ENCODE measurements at regions not wholly inside any gene's neighbourhood (a gene's known extent, or its start where the extent isn't known, plus 50 kb on each side); places are given as distances from the start of the nearest gene placed in this dataset.

- peak; percentile 2 for DNase-seq
- Histone ChIP-seq H3F3A (ENCODE audit: insufficient read depth, low read length) (no peaks in the 10 kb centered on the region), H2AFZ (ENCODE audit: low read length) (no peak overlapping the region), H3K27ac (ENCODE audit: low read length) (no peak overlapping the region), H3K9me2 (replicated peaks; ENCODE audit: insufficient read depth, low read length) (no peaks in the 10 kb centered on the region), H3K4me1 (ENCODE audit: low read length) (no peaks in the 10 kb centered on the region), H3K36me3 (replicated peaks; ENCODE audit: insufficient read depth, low read length) (no peaks in the 10 kb centered on the region), H3K27me3 (replicated peaks; ENCODE audit: insufficient read depth, low read length) (no peaks in the 10 kb centered on the region), H3K79me2 (ENCODE audit: low read length) (no peaks in the 10 kb centered on the region), H4K20me1 (ENCODE audit: insufficient read depth, low read length) (no peaks in the 10 kb centered on the region), H3K4me3 (ENCODE audit: low read length) (no peak overlapping the region), H3K4me2 (ENCODE audit: low read depth, low read length) (no peak overlapping the region), H3K9ac (ENCODE audit: low read length) (no peak overlapping the region), H3K9me3 (replicated peaks; ENCODE audit: insufficient read depth, low read length) (no peaks in the 10 kb centered on the region)
- TF ChIP-seq EZH2phosphoT487 (IDR thresholded peaks at IDR 0.05; ENCODE audit: low read length) (no peak), EZH2 (optimal IDR thresholded peaks at IDR 0.05; ENCODE audit: low read depth, low read length) (no peak), CTCF (IDR thresholded peaks at IDR 0.05; ENCODE audit: low read length) (no peak)
These were observed 719.2 kb upstream of the LRRN3 start for GRCh38 chr7:110371709-110372108.

DNA sequence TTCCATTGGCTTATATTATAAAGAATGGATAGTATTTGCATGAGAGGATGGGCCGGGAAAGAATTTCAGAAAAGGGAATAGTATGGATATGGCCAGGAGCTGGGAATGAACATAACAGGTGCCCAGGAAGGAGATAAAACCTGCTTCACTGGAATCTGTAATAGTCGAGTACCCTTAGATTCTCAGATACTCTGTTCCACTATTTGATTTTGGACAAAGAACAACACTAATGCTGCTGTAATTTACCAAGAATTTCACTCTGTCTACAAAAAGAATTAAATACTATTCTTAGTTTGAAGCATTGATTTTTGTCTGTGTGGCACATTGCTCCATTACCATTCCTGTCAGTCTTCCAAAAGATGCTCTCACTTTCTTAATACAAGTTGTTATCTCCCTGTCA, 718.2 kb upstream of the LRRN3 start:
- Histone ChIP-seq H3K4me2 (ENCODE audit: low read depth, low read length) (no peak overlapping the region), H3K27ac (ENCODE audit: low read length) (no peak overlapping the region), H3K36me3 (replicated peaks; ENCODE audit: insufficient read depth, low read length) (no peaks in the 10 kb centered on the region), H3K79me2 (ENCODE audit: low read length) (no peaks in the 10 kb centered on the region), H3F3A (ENCODE audit: insufficient read depth, low read length) (no peaks in the 10 kb centered on the region), H4K20me1 (ENCODE audit: insufficient read depth, low read length) (no peaks in the 10 kb centered on the region), H3K9ac (ENCODE audit: low read length) (no peak overlapping the region), H2AFZ (ENCODE audit: low read length) (no peak overlapping the region), H3K9me2 (replicated peaks; ENCODE audit: insufficient read depth, low read length) (no peaks in the 10 kb centered on the region), H3K4me1 (ENCODE audit: low read length) (no peaks in the 10 kb centered on the region), H3K9me3 (replicated peaks; ENCODE audit: insufficient read depth, low read length) (no peaks in the 10 kb centered on the region), H3K4me3 (ENCODE audit: low read length) (no peak overlapping the region), H3K27me3 (replicated peaks; ENCODE audit: insufficient read depth, low read length) (no peaks in the 10 kb centered on the region)
- TF ChIP-seq EZH2phosphoT487 (IDR thresholded peaks at IDR 0.05; ENCODE audit: low read length) = no peak
- no peak for TF ChIP-seq EZH2 (optimal IDR thresholded peaks at IDR 0.05; ENCODE audit: low read depth, low read length)
- TF ChIP-seq CTCF (IDR thresholded peaks at IDR 0.05; ENCODE audit: low read length) = no peak
- peak; percentile 6 for DNase-seq

GRCh38 chr7:110373416-110373815, 717.5 kb upstream of the LRRN3 start:
- no peak for TF ChIP-seq EZH2phosphoT487 (IDR thresholded peaks at IDR 0.05; ENCODE audit: low read length)
- no peak for TF ChIP-seq CTCF (IDR thresholded peaks at IDR 0.05; ENCODE audit: low read length)
- TF ChIP-seq EZH2 (optimal IDR thresholded peaks at IDR 0.05; ENCODE audit: low read depth, low read length) = no peak
- no peak for DNase-seq
- Histone ChIP-seq H3K9me3 (replicated peaks; ENCODE audit: insufficient read depth, low read length) (no peaks in the 10 kb centered on the region), H4K20me1 (ENCODE audit: insufficient read depth, low read length) (no peaks in the 10 kb centered on the region), H3F3A (ENCODE audit: insufficient read depth, low read length) (no peaks in the 10 kb centered on the region), H3K36me3 (replicated peaks; ENCODE audit: insufficient read depth, low read length) (no peaks in the 10 kb centered on the region), H3K4me1 (ENCODE audit: low read length) (no peaks in the 10 kb centered on the region), H3K9me2 (replicated peaks; ENCODE audit: insufficient read depth, low read length) (no peaks in the 10 kb centered on the region), H3K9ac (ENCODE audit: low read length) (no peak overlapping the region), H3K27ac (ENCODE audit: low read length) (no peak overlapping the region), H3K4me2 (ENCODE audit: low read depth, low read length) (no peak overlapping the region), H3K79me2 (ENCODE audit: low read length) (no peaks in the 10 kb centered on the region), H3K27me3 (replicated peaks; ENCODE audit: insufficient read depth, low read length) (no peaks in the 10 kb centered on the region), H3K4me3 (ENCODE audit: low read length) (no peak overlapping the region), H2AFZ (ENCODE audit: low read length) (no peak overlapping the region)

Measured in MM.1S (cell line).